Adrenal gland (tissue), 9 donors: ENCODE measurements at regions not wholly inside any gene's neighbourhood (a gene's known extent, or its start where the extent isn't known, plus 50 kb on each side); places are given as distances from the start of the nearest gene placed in this dataset.

Source experiments
- DNase-seq, 7 donors: peaks; one replicate each; pipeline ENCODE4 v3.0.0-alpha.2; 2019 to 2020
- H3K27ac ChIP-seq, 5 donors: fragments of 200-600 bp; sonication (generic) in 4 of 5; 1 replicate in 3 of 5; 2 replicates in 2 of 5; pipeline versions ENCODE4 v1.5.1 to v1.8.0; 2016 to 2020; ENCODE audit warnings: mild to moderate bottlenecking in 1 of 5
- H3K27me3 ChIP-seq: fragments of 200-600 bp; 2 replicates; pipeline ENCODE4 v1.8.0; 2021
- H3K36me3 ChIP-seq, 2 donors: fragments of 200-600 bp; replicated peaks in 1 of 2; 1 replicate in 1 of 2; 2 replicates in 1 of 2; pipeline versions ENCODE4 v1.5.1 to v1.8.0; 2018 to 2022
- H3K4me1 ChIP-seq, 2 donors: fragments of 200-600 bp; replicated peaks in 1 of 2; 1 replicate in 1 of 2; 2 replicates in 1 of 2; pipeline versions ENCODE4 v1.5.1 to v1.8.0; 2018 to 2021
- H3K4me3 ChIP-seq, 4 donors: fragments of 200-600 bp; sonication (generic) in 3 of 4; one replicate each; pipeline ENCODE4 v1.5.1; 2016 to 2018
- H3K9me3 ChIP-seq, 3 donors: fragments of 200-600 bp; sonication (generic) in 1 of 3; replicated peaks in 1 of 3; 1 replicate in 2 of 3; 2 replicates in 1 of 3; pipeline versions ENCODE4 v1.5.1 to v1.8.0; 2016 to 2021
- CTCF ChIP-seq, 6 experiments: fragments of 450-650 bp in 4 of 6; fragments of 200-600 bp in 2 of 6; sonication (generic) in 1 of 6; IDR thresholded peaks; 1 replicate in 5 of 6; 2 replicates in 1 of 6; pipeline versions ENCODE4 v1.5.1 to v1.8.0; 2016 to 2021; ENCODE audit warnings: antibody characterized with exemption in 6 of 6, mild to moderate bottlenecking in 2 of 6, moderate library complexity in 1 of 6
- POLR2A ChIP-seq, 2 donors: fragments of 450-650 bp; IDR thresholded peaks; one replicate each; pipeline ENCODE4 v1.6.1; 2017; ENCODE audit warnings: antibody characterized with exemption in 2 of 2, mild to moderate bottlenecking in 2 of 2, moderate library complexity in 1 of 2
- WGBS, 4 donors: extraction: QIAGEN DNeasy Blood & Tissue Kit in 2 of 4; methylation state at CpG; one replicate each; pipeline versions ENCODE4 v1.1.5 to v1.1.7; 2013 to 2017; 5-methylcytosine and 5-hydroxymethylcytosine counted together
- intact Hi-C, 2 donors: fragments of 100-400 bp; cut with DNase I; formaldehyde crosslinking; loops; one replicate each; pipeline versions ENCODE4 v1.14.1 to v1.15.0; 2022 to 2023
- donor health status: healthy with polysubstance abuse.
- donor health status: Bipolar disorder and iron deficiency.
- donor health status: DM: yes; HTN: yes; CAD: no.
- donor health status: DM: no; HTN: no; CAD: no.
- donor health status: DM: no; HTN: no; CAD: no.

- intact Hi-C loops, result no loop called here
- DNase-seq, result no peak
- H3K27ac ChIP-seq, result no peak overlapping the region
- H3K4me3 ChIP-seq, result no peak overlapping the region
- H3K4me1 ChIP-seq, result no peaks in the 10 kb centered on the region
- H3K36me3 ChIP-seq, result no peaks in the 10 kb centered on the region
- no peaks in the 10 kb centered on the region for H3K27me3 ChIP-seq
- H3K9me3 ChIP-seq, result no peaks in the 10 kb centered on the region
- no peak for TF ChIP-seq POLR2A (IDR thresholded peaks at IDR 0.05)
- WGBS, 4 donors, result 66 to 81% (median 72%) methylated on average over 3 of the region's 3 CpGs
These were observed 72.3 kb upstream of the CCDC68 start for GRCh38 chr18:55031576-55031975.

- Histone ChIP-seq H3K4me1 (no peaks in the 10 kb centered on the region), H3K27me3 (no peaks in the 10 kb centered on the region), H3K36me3 (no peaks in the 10 kb centered on the region), H3K9me3 (no peaks in the 10 kb centered on the region), H3K27ac (no peak overlapping the region), H3K4me3 (no peak overlapping the region)
- intact Hi-C loops, result no loop called here
- 78 to 90% (median 84%) methylated on average over 2 of the region's 2 CpGs for WGBS, 4 donors
- no peak for TF ChIP-seq CTCF (IDR thresholded peaks at IDR 0.05)
- no peak for TF ChIP-seq POLR2A (IDR thresholded peaks at IDR 0.05)
- DNase-seq, result no peak
These were observed 71.9 kb upstream of the CCDC68 start for GRCh38 chr18:55031164-55031563.

GRCh38 chr18:55024564-55024963 is 65.3 kb upstream of the CCDC68 start:
- DNase-seq, result no peak
- H3K4me3 ChIP-seq, result no peak overlapping the region
- intact Hi-C loops, result no loop called here
- no peaks in the 10 kb centered on the region for H3K27me3 ChIP-seq
- no peaks in the 10 kb centered on the region for H3K36me3 ChIP-seq
- no peak for TF ChIP-seq POLR2A (IDR thresholded peaks at IDR 0.05)
- TF ChIP-seq CTCF (IDR thresholded peaks at IDR 0.05), result no peak
- no peaks in the 10 kb centered on the region for H3K4me1 ChIP-seq
- no peaks in the 10 kb centered on the region for H3K9me3 ChIP-seq
- no peak overlapping the region for H3K27ac ChIP-seq

GRCh38 chr18:55018602-55019001 is 59.3 kb upstream of the CCDC68 start:
- Histone ChIP-seq H3K4me3 (no peak overlapping the region), H3K9me3 (no peaks in the 10 kb centered on the region), H3K27ac (no peak overlapping the region), H3K36me3 (no peaks in the 10 kb centered on the region), H3K4me1 (no peaks in the 10 kb centered on the region), H3K27me3 (no peaks in the 10 kb centered on the region)
- TF ChIP-seq CTCF (IDR thresholded peaks at IDR 0.05) (no peak), POLR2A (IDR thresholded peaks at IDR 0.05) (no peak)
- no peak for DNase-seq
- intact Hi-C loops, result no loop called here

- TF ChIP-seq CTCF (IDR thresholded peaks at IDR 0.05), result no peak
- TF ChIP-seq POLR2A (IDR thresholded peaks at IDR 0.05), result no peak
- H3K36me3 ChIP-seq, result no peaks in the 10 kb centered on the region
- no peak for DNase-seq
- H3K9me3 ChIP-seq, result no peaks in the 10 kb centered on the region
- intact Hi-C loops, result no loop called here
- no peaks in the 10 kb centered on the region for H3K4me1 ChIP-seq
- H3K27ac ChIP-seq, result no peak overlapping the region
- no peaks in the 10 kb centered on the region for H3K27me3 ChIP-seq
- H3K4me3 ChIP-seq, result no peak overlapping the region
- 89 to 94% (median 91%) methylated on average over 3 of the region's 3 CpGs for WGBS, 4 donors
These were observed 54.8 kb upstream of the CCDC68 start for GRCh38 chr18:55014095-55014494.
